SU-DHL-6 (cell line): ENCODE measurements at regions not wholly inside any gene's neighbourhood (a gene's known extent, or its start where the extent isn't known, plus 50 kb on each side); places are given as distances from the start of the nearest gene placed in this dataset.

Experiments
- H2AFZ ChIP-seq: fragments of 200-600 bp; sonication (generic); 2 replicates; pipeline ENCODE4 v1.6.1; 2014; ENCODE audit warnings: low read depth, mild to moderate bottlenecking, moderate library complexity, mixed read lengths, antibody characterized with exemption, low read length; ENCODE audit not compliant: severe bottlenecking
- H3F3A ChIP-seq: fragments of 200-600 bp; shearing (Covaris generic); 2 replicates; pipeline ENCODE4 v1.6.0; 2016; ENCODE audit warnings: antibody characterized with exemption, mild to moderate bottlenecking; ENCODE audit not compliant: insufficient read depth
- H3K27ac ChIP-seq: fragments of 200-600 bp; sonication (generic); 2 replicates; pipeline ENCODE4 v1.5.1; 2016; ENCODE audit warnings: low read depth, mild to moderate bottlenecking, low read length, moderate library complexity, mixed read lengths
- H3K27me3 ChIP-seq: fragments of 200-600 bp; sonication (generic), shearing (Covaris generic); 2 replicates; pipeline ENCODE4 v1.6.0; 2014; ENCODE audit warnings: mild to moderate bottlenecking, low read length
- H3K36me3 ChIP-seq: fragments of 200-600 bp; sonication (generic); 2 replicates; pipeline ENCODE4 v1.6.1; 2014; ENCODE audit warnings: mild to moderate bottlenecking, low read length, mixed read lengths
- H3K4me2 ChIP-seq: fragments of 300-600, 200-600 bp; shearing (Covaris generic), sonication (generic); 2 replicates; pipeline ENCODE4 v1.6.0; 2014; ENCODE audit warnings: low read length, low read depth, mild to moderate bottlenecking; ENCODE audit not compliant: poor library complexity, severe bottlenecking
- H3K4me3 ChIP-seq: fragments of 200-600 bp; sonication (generic); 2 replicates; pipeline ENCODE4 v1.5.1; 2014; ENCODE audit warnings: antibody characterized with exemption, low read length, mild to moderate bottlenecking, mixed read lengths; ENCODE audit not compliant: insufficient read depth, poor library complexity, severe bottlenecking
- H3K79me2 ChIP-seq: fragments of 200-600 bp; sonication (generic); 2 replicates; pipeline ENCODE4 v1.6.1; 2014; ENCODE audit warnings: mild to moderate bottlenecking, low read length, moderate library complexity; ENCODE audit not compliant: insufficient read depth
- H3K9ac ChIP-seq: fragments of 200-600 bp; sonication (generic); 2 replicates; pipeline ENCODE4 v1.7.0; 2014; ENCODE audit warnings: mild to moderate bottlenecking, low read length
- H3K9me2 ChIP-seq: fragments of 200-600 bp; sonication (generic); replicated peaks from 2 replicates; pipeline ENCODE4 v1.6.1; 2014; ENCODE audit warnings: low read length; ENCODE audit not compliant: insufficient read depth
- H3K9me3 ChIP-seq: fragments of 200-600 bp; sonication (generic); 2 replicates; pipeline ENCODE4 v1.6.1; 2014; ENCODE audit warnings: low read length, mixed read lengths; ENCODE audit not compliant: insufficient read depth
- H4K20me1 ChIP-seq: fragments of 200-600 bp; sonication (generic); 2 replicates; pipeline ENCODE4 v1.6.1; 2014; ENCODE audit warnings: low read depth, mild to moderate bottlenecking, antibody characterized with exemption, low read length, moderate library complexity, mixed read lengths
- EZH2phosphoT487 ChIP-seq: fragments of 200-600 bp; sonication (generic), shearing (Covaris generic); conservative IDR thresholded peaks from 2 replicates; pipeline ENCODE4 v1.6.1; 2018; ENCODE audit warnings: mild to moderate bottlenecking, antibody characterized with exemption, low read length, moderate library complexity, mixed read lengths
- TF ChIP-seq, protein P1 (sequence below): fragments of 200-600 bp; sonication (generic); IDR thresholded peaks from one replicate; pipeline ENCODE4 v1.5.1; 2017; ENCODE audit warnings: antibody characterized with exemption, mild to moderate bottlenecking, low read length, moderate library complexity; ENCODE audit not compliant: insufficient read depth, poor library complexity, severe bottlenecking

DNA sequence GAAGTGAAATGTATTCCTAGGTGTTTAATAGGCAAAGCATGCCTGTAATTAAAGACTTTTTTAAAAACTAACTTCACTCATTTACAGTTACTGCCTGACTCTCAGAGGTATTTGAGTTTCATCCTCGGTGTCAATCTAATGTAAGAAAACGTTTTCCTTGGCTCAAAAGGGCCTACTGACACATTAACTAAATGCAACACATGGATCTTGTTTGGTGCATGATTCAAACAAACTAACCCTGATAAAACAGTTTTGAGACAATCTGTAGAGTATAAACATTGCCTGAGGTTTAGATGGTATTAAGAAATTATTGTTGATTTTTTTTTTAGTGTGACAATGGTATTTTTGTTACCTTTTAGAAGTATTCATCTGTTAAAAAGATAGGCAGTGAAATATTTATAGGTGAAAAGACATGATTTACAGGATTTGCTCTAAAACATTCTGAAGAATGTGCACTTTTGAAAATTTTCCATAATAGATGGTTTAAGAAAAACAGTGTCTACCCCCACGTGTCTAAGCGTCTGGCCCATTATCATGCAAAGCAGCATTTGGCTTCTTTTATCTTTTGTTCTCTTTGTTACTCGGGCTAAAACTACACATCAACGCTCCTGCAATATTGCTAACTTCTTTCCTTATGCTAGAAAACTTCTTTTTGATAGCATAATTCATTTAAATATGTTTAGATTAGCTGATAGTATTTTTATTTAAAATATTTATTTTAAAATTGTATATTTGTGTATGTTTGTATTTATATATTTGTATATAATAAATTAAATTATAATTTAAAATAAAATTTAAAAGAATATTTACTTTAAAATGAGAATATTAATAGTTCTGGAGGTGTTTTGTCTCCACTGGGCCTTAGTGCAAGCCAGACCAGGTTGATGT is 160.2 kb upstream of the NDUFV2 start:
- H3K9me2 ChIP-seq: no peaks in the 10 kb centered on the region
- TF ChIP-seq EZH2phosphoT487: no peak
- TF ChIP-seq, protein P1, sequence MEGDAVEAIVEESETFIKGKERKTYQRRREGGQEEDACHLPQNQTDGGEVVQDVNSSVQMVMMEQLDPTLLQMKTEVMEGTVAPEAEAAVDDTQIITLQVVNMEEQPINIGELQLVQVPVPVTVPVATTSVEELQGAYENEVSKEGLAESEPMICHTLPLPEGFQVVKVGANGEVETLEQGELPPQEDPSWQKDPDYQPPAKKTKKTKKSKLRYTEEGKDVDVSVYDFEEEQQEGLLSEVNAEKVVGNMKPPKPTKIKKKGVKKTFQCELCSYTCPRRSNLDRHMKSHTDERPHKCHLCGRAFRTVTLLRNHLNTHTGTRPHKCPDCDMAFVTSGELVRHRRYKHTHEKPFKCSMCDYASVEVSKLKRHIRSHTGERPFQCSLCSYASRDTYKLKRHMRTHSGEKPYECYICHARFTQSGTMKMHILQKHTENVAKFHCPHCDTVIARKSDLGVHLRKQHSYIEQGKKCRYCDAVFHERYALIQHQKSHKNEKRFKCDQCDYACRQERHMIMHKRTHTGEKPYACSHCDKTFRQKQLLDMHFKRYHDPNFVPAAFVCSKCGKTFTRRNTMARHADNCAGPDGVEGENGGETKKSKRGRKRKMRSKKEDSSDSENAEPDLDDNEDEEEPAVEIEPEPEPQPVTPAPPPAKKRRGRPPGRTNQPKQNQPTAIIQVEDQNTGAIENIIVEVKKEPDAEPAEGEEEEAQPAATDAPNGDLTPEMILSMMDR: no peak
- H3K36me3 ChIP-seq: no peaks in the 10 kb centered on the region
- H4K20me1 ChIP-seq: no peaks in the 10 kb centered on the region
- H3K4me2 ChIP-seq: no peak overlapping the region
- H3K9me3 ChIP-seq: peaks cover 3% of the 10 kb centered on the region; the same call in 1 of the 2 replicates
- no peak overlapping the region for H3K4me3 ChIP-seq
- H3K27me3 ChIP-seq: no peaks in the 10 kb centered on the region
- H3K27ac ChIP-seq: no peak overlapping the region
- H3K9ac ChIP-seq: no peak overlapping the region
- H2AFZ ChIP-seq: no peak overlapping the region
- no peaks in the 10 kb centered on the region for H3K79me2 ChIP-seq
- no peaks in the 10 kb centered on the region for H3F3A ChIP-seq

DNA sequence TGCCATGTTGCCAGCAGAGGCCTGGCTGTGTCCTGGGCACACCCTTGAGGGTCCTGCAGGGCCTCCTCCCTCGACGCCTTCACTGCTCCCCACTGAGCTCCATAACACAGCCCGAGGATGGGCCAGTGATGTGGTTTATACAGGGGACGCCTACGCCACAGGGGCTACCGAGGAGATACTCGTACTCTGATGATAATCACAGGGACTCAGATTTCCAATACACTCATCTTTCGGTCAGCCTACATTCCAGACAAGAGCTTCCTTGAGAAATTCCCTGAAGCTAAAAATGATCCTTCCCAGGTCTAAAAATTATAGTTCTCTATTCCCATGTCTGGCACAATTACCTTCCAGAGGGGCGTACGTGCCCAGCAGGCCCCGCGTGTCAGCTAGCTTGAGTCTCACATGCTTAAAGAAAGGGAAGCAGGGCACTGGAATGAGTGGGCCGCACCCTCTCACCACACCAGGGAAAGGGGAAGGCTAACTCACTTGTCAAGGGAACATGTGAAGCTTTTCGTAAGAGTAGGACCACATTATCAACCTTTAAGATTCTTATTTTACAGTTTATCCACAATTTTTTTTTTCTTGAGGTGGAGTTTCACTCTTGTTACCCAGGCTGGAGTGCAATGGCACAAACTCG is 159.5 kb upstream of the NDUFV2 start:
- Histone ChIP-seq H3K36me3 (no peaks in the 10 kb centered on the region), H3K9me2 (no peaks in the 10 kb centered on the region), H3K4me2 (no peak overlapping the region), H3K27me3 (no peaks in the 10 kb centered on the region), H3K27ac (no peak overlapping the region), H3K4me3 (no peak overlapping the region), H3K79me2 (no peaks in the 10 kb centered on the region), H4K20me1 (no peaks in the 10 kb centered on the region), H3F3A (no peaks in the 10 kb centered on the region), H3K9me3 (peaks cover 3% of the 10 kb centered on the region; the same call in 1 of the 2 replicates), H3K9ac (no peak overlapping the region), H2AFZ (no peak overlapping the region)
- no peak for TF ChIP-seq EZH2phosphoT487
- TF ChIP-seq, protein P1: no peak

DNA sequence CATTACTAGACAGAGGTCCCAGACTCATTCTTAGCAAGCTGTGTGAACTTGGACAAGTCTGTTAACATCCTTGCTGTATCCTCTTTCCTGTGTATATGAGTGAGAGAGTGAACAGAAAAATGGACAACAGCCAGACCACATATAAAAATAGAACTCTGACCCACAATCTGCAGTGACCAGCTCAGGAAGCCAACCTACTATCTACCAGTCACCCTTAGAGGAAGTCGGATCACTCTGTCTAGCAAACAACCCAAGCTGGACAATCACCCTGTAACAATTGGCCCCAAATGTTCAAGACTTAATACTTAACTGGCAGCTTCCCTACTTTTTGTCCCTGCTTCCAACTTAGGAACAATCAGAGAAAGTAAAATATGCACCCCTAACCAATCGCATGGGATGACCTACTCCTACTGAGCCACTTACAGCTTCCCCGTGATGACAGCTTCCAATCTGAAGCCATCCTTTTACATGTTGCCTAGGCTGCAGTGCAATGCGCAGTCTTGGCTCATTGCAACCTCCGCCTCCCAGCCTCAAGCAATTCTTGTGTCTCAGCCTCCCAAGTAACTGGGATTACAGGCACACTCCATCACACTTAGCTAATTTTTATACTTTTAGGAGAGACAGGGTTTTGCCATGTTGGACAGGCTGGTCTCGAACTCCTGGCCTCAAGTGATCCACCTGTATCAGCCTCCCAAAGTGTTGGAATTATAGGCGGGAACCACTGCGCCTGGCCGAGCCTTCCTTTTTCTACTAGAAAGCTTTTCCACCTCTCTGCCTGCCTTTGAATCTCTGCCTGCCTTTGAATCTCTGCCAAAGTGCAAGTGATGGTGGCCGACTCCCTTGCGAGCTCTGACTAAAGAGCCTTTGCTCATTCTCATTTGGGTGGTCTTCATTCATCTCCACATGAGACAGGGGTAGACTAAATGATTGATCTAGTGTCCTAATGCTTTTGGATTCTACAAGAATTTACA is 158.3 kb upstream of the NDUFV2 start:
- no peak overlapping the region for H2AFZ ChIP-seq

More for the DNA sequence above, 158.3 kb upstream of the NDUFV2 start:
- H3K9ac ChIP-seq: no peak overlapping the region
- no peak overlapping the region for H3K4me2 ChIP-seq
- no peaks in the 10 kb centered on the region for H3K79me2 ChIP-seq
- no peaks in the 10 kb centered on the region for H3K9me2 ChIP-seq
- no peaks in the 10 kb centered on the region for H3F3A ChIP-seq
- TF ChIP-seq, protein P1: no peak
- TF ChIP-seq EZH2phosphoT487: no peak
- peaks cover 3% of the 10 kb centered on the region; the same call in 1 of the 2 replicates for H3K9me3 ChIP-seq
- H3K4me3 ChIP-seq: no peak overlapping the region
- no peaks in the 10 kb centered on the region for H4K20me1 ChIP-seq
- H3K36me3 ChIP-seq: no peaks in the 10 kb centered on the region
- no peak overlapping the region for H3K27ac ChIP-seq
- no peaks in the 10 kb centered on the region for H3K27me3 ChIP-seq
